Head of caudate nucleus (tissue), 42 donors: ENCODE measurements at regions not wholly inside any gene's neighbourhood (a gene's known extent, or its start where the extent isn't known, plus 50 kb on each side); places are given as distances from the start of the nearest gene placed in this dataset.
"Not testable (repeated sequence)": the region's sequence is repeated elsewhere in the genome, so short reads cannot be mapped to it uniquely, and the experiment has no call there.

Experiments used
- DNase-seq, 42 donors: peaks; one replicate each; pipeline versions ENCODE4 v3.0.0 to v3.0.0-alpha.2; 2020 to 2021; ENCODE audit warnings: mixed read lengths in 7 of 42
- intact Hi-C: fragments of 100-400 bp; cut with DNase I; formaldehyde crosslinking; loops from one replicate; pipeline ENCODE4 v1.15.0; 2022

- intact Hi-C loops, result no loop called here
- DNase-seq, result no peak
These were observed 179.0 kb downstream of the BCAS1 start for GRCh38 chr20:53891306-53891894.

GRCh38 chr20:53890443-53891305 lies 179.7 kb downstream of the BCAS1 start:
- intact Hi-C loops, result no loop called here
- DNase-seq, result no peak

DNA sequence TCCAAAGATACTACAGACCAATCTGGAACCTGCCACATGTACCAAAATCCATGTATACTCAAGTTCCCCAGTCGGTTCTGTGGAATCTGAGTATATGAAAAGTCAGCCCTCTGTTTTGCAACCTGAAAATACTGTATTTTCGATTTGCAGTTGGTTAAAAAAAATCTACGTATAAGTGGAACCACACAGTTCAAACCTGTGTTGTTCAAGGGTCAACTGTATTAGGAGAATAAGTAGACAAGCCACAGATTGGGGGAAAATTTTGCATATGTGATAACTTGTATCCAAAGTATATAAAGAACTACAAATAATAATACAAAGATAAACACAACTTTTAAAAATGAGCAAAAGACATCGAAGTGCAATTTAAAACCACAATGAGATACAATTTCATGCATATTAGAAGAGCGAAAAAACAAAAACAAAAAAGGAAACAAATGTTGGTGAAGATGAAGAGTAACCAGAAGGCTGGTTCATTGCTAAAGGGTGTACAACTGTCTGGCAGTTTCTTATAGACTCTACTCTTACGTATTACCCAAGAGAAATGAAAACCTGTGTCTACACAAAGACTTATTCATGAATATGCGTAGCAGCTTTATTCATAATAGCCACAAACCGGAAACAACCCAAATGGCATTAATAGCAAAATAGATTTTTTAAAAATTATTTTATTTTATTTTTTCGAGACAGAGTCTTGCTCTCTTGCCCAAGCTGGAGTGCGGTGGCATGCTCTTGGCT lies 180.8 kb downstream of the BCAS1 start:
- intact Hi-C loops, result no loop called here
- DNase-seq, result no peak

GRCh38 chr20:53888951-53889350 lies 181.4 kb downstream of the BCAS1 start:
- DNase-seq, result no peak
- intact Hi-C loops, result no loop called here

- intact Hi-C loops, result no loop called here
- DNase-seq, result no peak
These were observed 181.9 kb downstream of the BCAS1 start for GRCh38 chr20:53888510-53888909.

DNA sequence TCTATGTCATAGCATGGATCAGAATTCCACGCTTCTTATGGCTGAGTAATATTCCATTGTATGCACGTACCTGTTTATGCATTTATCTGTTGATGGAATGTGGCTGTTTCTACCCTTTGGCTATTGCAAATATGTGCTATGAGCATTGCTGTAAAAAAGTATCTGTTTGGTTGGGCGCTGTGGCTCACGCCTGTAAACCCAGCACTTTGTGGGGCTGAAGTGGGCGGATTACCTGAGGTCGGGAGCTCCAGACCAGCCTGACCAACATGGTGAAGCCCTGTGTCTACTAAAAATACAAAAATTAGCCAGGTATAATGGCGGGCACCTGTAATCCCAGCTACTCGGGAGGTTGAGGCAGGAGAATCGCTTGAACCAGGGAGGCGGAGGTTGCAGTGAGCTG lies 182.4 kb downstream of the BCAS1 start:
- intact Hi-C loops, result no loop called here

GRCh38 chr20:53884859-53885541 lies 185.4 kb downstream of the BCAS1 start:
- intact Hi-C loops, result no loop called here
- DNase-seq, result peak in 13 of 42 donors; percentile 13 to 64 (median 37)

More for the DNA sequence above, 182.4 kb downstream of the BCAS1 start:
- no peak for DNase-seq

GRCh38 chr20:53883098-53883911 lies 187.1 kb downstream of the BCAS1 start:
- no peak for DNase-seq
- intact Hi-C loops, result no loop called here

- intact Hi-C loops, DNase-seq: not testable (repeated sequence)
These were observed 187.9 kb downstream of the BCAS1 start for GRCh38 chr20:53882438-53882986.

DNA sequence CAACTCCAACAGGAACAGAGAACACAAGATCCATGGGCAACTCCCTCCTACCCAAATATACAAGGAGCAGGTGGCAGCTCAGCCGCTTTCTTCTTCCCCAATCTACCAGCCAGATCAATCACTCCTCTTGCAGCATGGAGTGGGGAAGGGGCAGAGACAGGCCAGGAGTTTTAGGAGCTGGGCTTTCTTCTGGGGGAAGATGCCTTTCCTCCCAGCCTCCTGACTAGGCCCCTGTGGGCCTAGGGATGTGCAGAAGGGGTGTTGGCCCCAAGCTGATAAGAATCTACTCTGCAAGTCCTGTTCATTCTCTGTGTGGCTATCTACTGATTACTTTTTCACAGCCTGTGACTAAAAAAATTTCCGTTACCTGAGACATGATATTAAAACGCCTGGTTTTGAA lies 189.0 kb downstream of the BCAS1 start:
- no peak for DNase-seq
- intact Hi-C loops, result no loop called here

DNA sequence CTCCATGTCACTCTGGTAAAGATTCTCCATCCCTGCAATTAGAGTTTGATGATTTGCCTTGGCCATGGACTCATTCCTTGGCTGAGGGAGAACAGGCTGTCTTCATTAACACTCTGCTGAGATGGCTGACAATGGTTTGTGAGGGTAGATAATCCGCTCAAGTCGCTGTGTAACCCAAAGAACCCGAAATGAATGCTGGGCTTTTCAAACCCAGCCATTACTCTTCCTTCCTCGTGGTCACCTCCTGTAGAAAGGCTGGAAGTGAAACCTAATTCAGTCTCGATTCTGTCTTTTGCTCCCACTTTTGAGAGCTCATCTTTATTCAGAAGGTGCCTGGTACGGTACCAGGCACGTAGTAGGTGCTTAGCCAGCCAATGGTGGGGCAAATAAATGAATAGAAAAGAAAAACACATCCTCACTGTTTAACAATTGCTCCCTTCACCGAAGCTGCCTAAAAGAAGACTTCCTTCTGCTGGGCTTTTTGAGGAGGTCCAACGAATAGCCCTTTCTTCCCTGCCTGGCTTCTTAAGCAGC lies 190.2 kb downstream of the BCAS1 start:
- DNase-seq, result no peak
- intact Hi-C loops, result no loop called here

- intact Hi-C loops, result no loop called here
- no peak for DNase-seq
These were observed 191.2 kb downstream of the BCAS1 start for GRCh38 chr20:53879048-53879684.

DNA sequence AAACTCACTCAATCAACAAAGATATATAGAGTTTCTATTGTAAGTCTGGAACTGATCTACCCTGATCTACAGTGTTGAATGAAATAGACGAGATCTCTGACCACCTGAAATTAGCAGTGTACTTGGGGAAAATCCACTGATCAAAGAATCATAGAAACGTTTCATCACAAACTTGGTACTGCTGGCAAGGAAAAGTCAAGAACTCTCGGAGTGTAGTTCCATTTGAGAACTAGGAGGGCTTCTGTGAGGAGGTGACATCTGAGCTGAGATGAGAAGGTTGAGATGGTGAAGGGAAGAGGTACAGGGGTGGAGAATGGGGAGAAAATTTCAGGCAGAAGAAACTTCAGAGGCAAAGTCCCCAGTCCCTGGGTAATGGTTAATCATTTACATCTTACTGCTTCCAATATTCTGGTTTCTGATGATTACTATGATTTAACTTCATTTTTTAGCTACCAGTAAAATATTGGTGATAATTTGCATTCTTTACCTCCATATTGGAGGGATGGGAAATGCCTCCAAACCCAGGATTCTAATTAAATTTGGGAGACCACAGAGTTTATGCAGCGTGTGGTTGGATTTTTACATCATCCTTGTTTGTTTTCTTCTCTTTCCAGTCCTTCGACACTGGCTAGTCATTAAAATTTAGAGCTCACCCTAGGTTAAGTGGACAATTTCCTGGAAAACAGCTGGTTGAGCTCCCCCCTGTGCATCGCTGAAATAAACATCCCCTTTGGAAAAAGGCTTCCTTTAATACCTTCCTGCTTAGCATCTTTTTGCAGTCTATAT lies 191.9 kb downstream of the BCAS1 start:
- DNase-seq, result no peak
- intact Hi-C loops, result no loop called here

- intact Hi-C loops, result no loop called here
- DNase-seq, result no peak
These were observed 193.4 kb downstream of the BCAS1 start for GRCh38 chr20:53876956-53877355.

DNA sequence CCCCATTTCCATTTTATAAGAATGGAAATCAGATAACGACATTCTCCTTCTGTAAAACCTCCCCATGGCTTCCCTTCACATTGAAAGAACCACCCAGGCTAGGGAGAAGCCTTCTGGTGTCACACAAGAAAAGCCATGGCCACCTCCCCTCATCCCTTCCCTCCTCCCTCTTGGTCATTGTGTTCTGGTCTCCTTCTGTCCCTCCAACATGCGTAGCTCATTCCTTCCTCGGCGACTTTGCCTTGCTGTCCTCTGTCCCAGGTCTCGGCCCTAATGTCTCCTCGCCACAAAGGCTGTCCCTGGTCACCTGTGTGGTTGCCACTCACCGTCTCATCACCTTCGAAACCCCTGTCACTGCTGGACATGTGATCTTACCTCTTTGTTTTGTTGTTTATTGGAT lies 193.9 kb downstream of the BCAS1 start:
- intact Hi-C loops, result no loop called here
- no peak for DNase-seq

- intact Hi-C loops, result no loop called here
- no peak for DNase-seq
These were observed 194.9 kb downstream of the BCAS1 start for GRCh38 chr20:53875452-53875851.

GRCh38 chr20:53874706-53875105 lies 195.7 kb downstream of the BCAS1 start:
- intact Hi-C loops, result no loop called here
- no peak for DNase-seq
